ENCODE measurements at regions not wholly inside any gene's neighbourhood (a gene's known extent, or its start where the extent isn't known, plus 50 kb on each side); places are given as distances from the start of the nearest gene placed in this dataset.
"Not testable (repeated sequence)": the region's sequence is repeated elsewhere in the genome, so short reads cannot be mapped to it uniquely, and the experiment has no call there.

- H3K79me2 ChIP-seq (ENCODE audit: low read length), result no peaks in the 10 kb centered on the region
- H3K27ac ChIP-seq (ENCODE audit: low read length), result no peak overlapping the region
- no peaks in the 10 kb centered on the region for H3K27me3 ChIP-seq (ENCODE audit: low read length)
- H3K36me3 ChIP-seq (ENCODE audit: insufficient read depth, low read length), result no peaks in the 10 kb centered on the region
- H3K9me2 ChIP-seq (replicated peaks; ENCODE audit: insufficient read depth, low read length), result no peaks in the 10 kb centered on the region
- no peak overlapping the region for H3K9ac ChIP-seq (ENCODE audit: low read length)
- no peak for DNase-seq
- H4K20me1 ChIP-seq (ENCODE audit: insufficient read depth, low read depth, low read length), result no peaks in the 10 kb centered on the region
- no peak overlapping the region for H3K4me3 ChIP-seq (ENCODE audit: low read length)
- H2AFZ ChIP-seq (ENCODE audit: low read length), result no peak overlapping the region
- no peak overlapping the region for H3K4me2 ChIP-seq (ENCODE audit: low read depth, low read length, poor library complexity, severe bottlenecking)
- H3K9me3 ChIP-seq (ENCODE audit: low read length), result peaks cover 26% of the 10 kb centered on the region
- no peaks in the 10 kb centered on the region for H3K4me1 ChIP-seq (ENCODE audit: low read length)
These were observed 947.3 kb upstream of the TMEFF2 start for GRCh38 chr2:193141998-193142397.

DNA sequence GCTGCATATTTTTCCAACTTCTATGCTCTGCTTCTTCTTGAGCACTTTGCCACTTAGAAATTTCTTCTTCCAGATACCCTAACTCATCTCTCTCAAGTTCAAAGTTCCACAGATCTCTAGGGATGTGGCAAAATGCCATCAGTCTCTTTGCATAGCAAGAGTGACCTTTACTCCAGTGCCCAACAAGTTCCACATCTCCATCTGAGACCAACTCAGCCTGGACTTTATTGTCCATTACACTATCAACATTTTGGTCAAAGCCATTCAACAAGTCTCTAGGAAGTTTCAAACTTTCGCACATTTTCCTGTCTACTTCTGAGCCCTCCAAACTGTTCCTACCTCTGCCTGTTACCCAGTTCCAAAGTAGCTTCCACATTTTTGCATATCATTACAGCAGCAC lies 946.2 kb upstream of the TMEFF2 start:
- H3K36me3 ChIP-seq (ENCODE audit: insufficient read depth, low read length); DNase-seq; H3K4me1 ChIP-seq (ENCODE audit: low read length); H3K9ac ChIP-seq (ENCODE audit: low read length); H2AFZ ChIP-seq (ENCODE audit: low read length); H3K27me3 ChIP-seq (ENCODE audit: low read length); H3K27ac ChIP-seq (ENCODE audit: low read length); H3K4me2 ChIP-seq (ENCODE audit: low read depth, low read length, poor library complexity, severe bottlenecking); H3K9me2 ChIP-seq (replicated peaks; ENCODE audit: insufficient read depth, low read length); H4K20me1 ChIP-seq (ENCODE audit: insufficient read depth, low read depth, low read length); H3K4me3 ChIP-seq (ENCODE audit: low read length); H3K79me2 ChIP-seq (ENCODE audit: low read length): not testable (repeated sequence)
- peaks cover 23% of the 10 kb centered on the region for H3K9me3 ChIP-seq (ENCODE audit: low read length)

DNA sequence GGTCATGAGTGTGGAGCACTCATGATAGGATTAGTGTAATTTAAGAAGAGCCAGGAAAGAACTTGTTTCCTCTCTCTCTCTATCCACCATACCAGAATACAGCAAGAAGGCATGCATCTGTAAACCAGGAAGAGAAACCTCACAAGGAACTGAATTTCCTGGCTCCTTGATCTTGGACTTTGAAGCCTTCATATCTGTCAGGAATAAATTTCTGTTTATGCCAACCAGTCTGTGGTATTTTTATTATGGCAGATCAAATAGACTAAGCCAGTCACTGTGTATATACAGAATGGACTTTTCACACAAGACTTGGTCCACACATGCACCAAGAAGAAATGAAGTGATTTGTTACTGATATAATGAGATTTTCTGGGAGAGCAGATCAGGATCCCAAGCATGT lies 930.1 kb upstream of the TMEFF2 start:
- Histone ChIP-seq H3K9me3 (ENCODE audit: low read length) (peaks cover 30% of the 10 kb centered on the region), H2AFZ (ENCODE audit: low read length) (no peak overlapping the region), H3K4me3 (ENCODE audit: low read length) (no peak overlapping the region), H3K79me2 (ENCODE audit: low read length) (no peaks in the 10 kb centered on the region), H4K20me1 (ENCODE audit: insufficient read depth, low read depth, low read length) (no peaks in the 10 kb centered on the region), H3K27me3 (ENCODE audit: low read length) (no peaks in the 10 kb centered on the region), H3K9me2 (replicated peaks; ENCODE audit: insufficient read depth, low read length) (no peaks in the 10 kb centered on the region), H3K9ac (ENCODE audit: low read length) (no peak overlapping the region), H3K4me1 (ENCODE audit: low read length) (no peaks in the 10 kb centered on the region), H3K27ac (ENCODE audit: low read length) (no peak overlapping the region), H3K4me2 (ENCODE audit: low read depth, low read length, poor library complexity, severe bottlenecking) (no peak overlapping the region), H3K36me3 (ENCODE audit: insufficient read depth, low read length) (no peaks in the 10 kb centered on the region)
- no peak for DNase-seq

- Histone ChIP-seq H3K9me3 (ENCODE audit: low read length) (peaks cover 9% of the 10 kb centered on the region; the same call in 1 of the 2 replicates), H3K79me2 (ENCODE audit: low read length) (no peaks in the 10 kb centered on the region), H3K4me2 (ENCODE audit: low read depth, low read length, poor library complexity, severe bottlenecking) (no peak overlapping the region), H3K4me1 (ENCODE audit: low read length) (no peaks in the 10 kb centered on the region), H3K4me3 (ENCODE audit: low read length) (no peak overlapping the region), H3K9ac (ENCODE audit: low read length) (no peak overlapping the region), H3K27ac (ENCODE audit: low read length) (no peak overlapping the region), H4K20me1 (ENCODE audit: insufficient read depth, low read depth, low read length) (no peaks in the 10 kb centered on the region), H3K27me3 (ENCODE audit: low read length) (no peaks in the 10 kb centered on the region), H3K9me2 (replicated peaks; ENCODE audit: insufficient read depth, low read length) (no peaks in the 10 kb centered on the region), H3K36me3 (ENCODE audit: insufficient read depth, low read length) (no peaks in the 10 kb centered on the region), H2AFZ (ENCODE audit: low read length) (no peak overlapping the region)
- DNase-seq, result no peak
These were observed 920.1 kb upstream of the TMEFF2 start for GRCh38 chr2:193114827-193115226.

DNA sequence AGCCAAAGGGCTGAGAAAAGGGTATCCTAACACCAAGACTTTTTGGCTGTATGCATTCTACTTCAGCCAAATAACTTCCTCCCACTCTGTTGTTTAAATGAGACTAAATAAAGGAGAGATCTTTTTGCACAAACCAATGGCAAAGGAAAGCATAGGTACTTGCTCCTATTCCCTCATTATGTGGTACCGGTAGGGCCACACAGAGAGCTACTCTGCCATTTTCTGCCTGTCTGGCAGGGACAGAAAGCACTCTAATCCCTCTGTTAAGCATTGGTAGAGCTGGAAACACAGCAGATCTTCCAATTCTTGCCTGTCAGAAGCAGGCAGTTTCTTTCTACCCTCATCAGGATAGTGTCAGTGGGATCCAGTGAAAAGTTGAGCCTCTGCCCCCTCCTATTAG lies 918.3 kb upstream of the TMEFF2 start:
- Histone ChIP-seq H3K4me1 (ENCODE audit: low read length) (no peaks in the 10 kb centered on the region), H3K27me3 (ENCODE audit: low read length) (no peaks in the 10 kb centered on the region), H3K9me2 (replicated peaks; ENCODE audit: insufficient read depth, low read length) (no peaks in the 10 kb centered on the region)

DNA sequence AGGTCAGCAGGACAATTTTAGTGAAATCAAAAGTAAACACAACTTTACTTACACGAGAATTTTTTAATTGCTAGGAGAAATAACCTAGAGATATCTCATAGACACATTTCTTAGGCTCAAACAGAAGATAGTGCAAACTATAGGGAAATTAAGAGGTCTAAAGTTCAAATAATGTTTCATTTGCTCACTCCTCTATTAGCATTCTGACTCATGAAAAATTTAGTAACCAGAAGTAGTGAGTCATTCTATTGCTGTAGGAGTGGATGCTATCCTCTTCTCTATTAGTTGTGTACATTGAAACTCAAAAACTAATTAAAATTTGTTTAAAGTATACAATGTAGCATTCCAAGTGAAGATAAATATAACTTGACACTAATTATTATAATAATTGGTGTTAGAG lies 908.3 kb upstream of the TMEFF2 start:
- no peaks in the 10 kb centered on the region for H4K20me1 ChIP-seq (ENCODE audit: insufficient read depth, low read depth, low read length)
- H3K79me2 ChIP-seq (ENCODE audit: low read length), result no peaks in the 10 kb centered on the region
- no peaks in the 10 kb centered on the region for H3K9me2 ChIP-seq (replicated peaks; ENCODE audit: insufficient read depth, low read length)
- no peak overlapping the region for H3K4me2 ChIP-seq (ENCODE audit: low read depth, low read length, poor library complexity, severe bottlenecking)
- H3K4me1 ChIP-seq (ENCODE audit: low read length), result no peaks in the 10 kb centered on the region
- no peak overlapping the region for H3K27ac ChIP-seq (ENCODE audit: low read length)
- no peaks in the 10 kb centered on the region for H3K27me3 ChIP-seq (ENCODE audit: low read length)
- no peak for DNase-seq
- H2AFZ ChIP-seq (ENCODE audit: low read length), result no peak overlapping the region
- H3K4me3 ChIP-seq (ENCODE audit: low read length), result no peak overlapping the region
- H3K9me3 ChIP-seq (ENCODE audit: low read length), result peaks cover 28% of the 10 kb centered on the region
- no peaks in the 10 kb centered on the region for H3K36me3 ChIP-seq (ENCODE audit: insufficient read depth, low read length)
- no peak overlapping the region for H3K9ac ChIP-seq (ENCODE audit: low read length)

More for the DNA sequence above, 918.3 kb upstream of the TMEFF2 start:
- no peak overlapping the region for H3K4me3 ChIP-seq (ENCODE audit: low read length)
- no peaks in the 10 kb centered on the region for H3K36me3 ChIP-seq (ENCODE audit: insufficient read depth, low read length)
- no peak overlapping the region for H3K4me2 ChIP-seq (ENCODE audit: low read depth, low read length, poor library complexity, severe bottlenecking)
- H3K9ac ChIP-seq (ENCODE audit: low read length), result no peak overlapping the region
- H3K9me3 ChIP-seq (ENCODE audit: low read length), result peaks cover 6% of the 10 kb centered on the region; the same call in 1 of the 2 replicates
- H4K20me1 ChIP-seq (ENCODE audit: insufficient read depth, low read depth, low read length), result no peaks in the 10 kb centered on the region
- DNase-seq, result no peak
- H3K27ac ChIP-seq (ENCODE audit: low read length), result no peak overlapping the region
- H2AFZ ChIP-seq (ENCODE audit: low read length), result no peak overlapping the region
- no peaks in the 10 kb centered on the region for H3K79me2 ChIP-seq (ENCODE audit: low read length)

- no peaks in the 10 kb centered on the region for H3K4me1 ChIP-seq (ENCODE audit: low read length)
- no peak for DNase-seq
- no peaks in the 10 kb centered on the region for H3K79me2 ChIP-seq (ENCODE audit: low read length)
- no peaks in the 10 kb centered on the region for H3K36me3 ChIP-seq (ENCODE audit: insufficient read depth, low read length)
- no peak overlapping the region for H3K9ac ChIP-seq (ENCODE audit: low read length)
- no peak overlapping the region for H2AFZ ChIP-seq (ENCODE audit: low read length)
- no peaks in the 10 kb centered on the region for H3K9me2 ChIP-seq (replicated peaks; ENCODE audit: insufficient read depth, low read length)
- no peaks in the 10 kb centered on the region for H3K27me3 ChIP-seq (ENCODE audit: low read length)
- H3K4me2 ChIP-seq (ENCODE audit: low read depth, low read length, poor library complexity, severe bottlenecking), result no peak overlapping the region
- H4K20me1 ChIP-seq (ENCODE audit: insufficient read depth, low read depth, low read length), result no peaks in the 10 kb centered on the region
- H3K4me3 ChIP-seq (ENCODE audit: low read length), result no peak overlapping the region
- H3K27ac ChIP-seq (ENCODE audit: low read length), result no peak overlapping the region
- peaks cover 29% of the 10 kb centered on the region for H3K9me3 ChIP-seq (ENCODE audit: low read length)
These were observed 906.9 kb upstream of the TMEFF2 start for GRCh38 chr2:193101591-193101990.

DNA sequence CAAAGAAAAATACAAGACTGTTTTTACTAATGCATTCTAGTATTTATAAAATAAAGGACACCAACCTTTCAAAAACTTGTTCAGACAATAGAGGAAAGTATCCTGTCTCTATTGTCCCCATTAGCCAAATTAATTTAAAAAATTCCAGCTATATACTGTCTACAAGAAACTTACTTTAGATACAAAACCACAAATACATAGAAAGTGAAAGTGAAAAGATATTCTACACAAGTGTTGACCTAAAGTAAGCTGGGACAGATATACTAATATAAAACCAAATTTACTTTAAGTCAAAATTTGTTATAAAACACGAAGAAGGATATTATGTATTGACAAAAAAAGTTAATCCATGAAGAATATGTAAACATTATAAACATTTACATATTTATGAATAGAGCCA lies 893.3 kb upstream of the TMEFF2 start:
- no peak overlapping the region for H3K4me3 ChIP-seq (ENCODE audit: low read length)

DNA sequence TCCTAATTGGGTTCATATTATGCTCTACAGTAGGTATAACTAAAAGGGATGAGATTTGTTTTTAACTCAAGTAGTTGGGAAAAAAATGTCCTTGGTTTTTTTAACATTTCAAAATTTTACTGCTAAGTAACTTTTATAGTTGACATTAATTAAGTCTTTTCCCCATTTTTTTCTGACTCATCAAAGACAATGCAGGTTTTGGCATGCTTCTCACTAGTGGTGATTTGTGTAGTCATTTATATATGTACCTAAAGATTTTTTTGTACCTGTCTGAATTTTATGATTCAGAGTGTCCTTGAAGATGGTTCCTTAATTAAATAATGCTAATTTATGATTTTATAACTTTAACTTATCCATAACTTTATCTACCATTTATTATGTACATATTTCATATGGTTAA lies 882.3 kb upstream of the TMEFF2 start:
- no peak for DNase-seq
- Histone ChIP-seq H3K36me3 (ENCODE audit: insufficient read depth, low read length) (no peaks in the 10 kb centered on the region), H3K79me2 (ENCODE audit: low read length) (no peaks in the 10 kb centered on the region), H3K4me2 (ENCODE audit: low read depth, low read length, poor library complexity, severe bottlenecking) (no peak overlapping the region), H3K27ac (ENCODE audit: low read length) (no peak overlapping the region), H3K9me3 (ENCODE audit: low read length) (peaks cover 13% of the 10 kb centered on the region), H3K9ac (ENCODE audit: low read length) (no peak overlapping the region), H3K27me3 (ENCODE audit: low read length) (no peaks in the 10 kb centered on the region), H3K4me1 (ENCODE audit: low read length) (no peaks in the 10 kb centered on the region), H2AFZ (ENCODE audit: low read length) (no peak overlapping the region), H4K20me1 (ENCODE audit: insufficient read depth, low read depth, low read length) (no peaks in the 10 kb centered on the region), H3K9me2 (replicated peaks; ENCODE audit: insufficient read depth, low read length) (no peaks in the 10 kb centered on the region), H3K4me3 (ENCODE audit: low read length) (no peak overlapping the region)

More for the DNA sequence above, 893.3 kb upstream of the TMEFF2 start:
- H3K9me2 ChIP-seq (replicated peaks; ENCODE audit: insufficient read depth, low read length), result no peaks in the 10 kb centered on the region; the same call in 1 of the 2 replicates
- H3K4me1 ChIP-seq (ENCODE audit: low read length), result no peaks in the 10 kb centered on the region
- no peak overlapping the region for H3K9ac ChIP-seq (ENCODE audit: low read length)
- no peak for DNase-seq
- H2AFZ ChIP-seq (ENCODE audit: low read length), result no peak overlapping the region
- H3K27me3 ChIP-seq (ENCODE audit: low read length), result no peaks in the 10 kb centered on the region
- H3K36me3 ChIP-seq (ENCODE audit: insufficient read depth, low read length), result no peaks in the 10 kb centered on the region
- H4K20me1 ChIP-seq (ENCODE audit: insufficient read depth, low read depth, low read length), result no peaks in the 10 kb centered on the region
- no peaks in the 10 kb centered on the region for H3K79me2 ChIP-seq (ENCODE audit: low read length)
- peaks cover 16% of the 10 kb centered on the region for H3K9me3 ChIP-seq (ENCODE audit: low read length)
- no peak overlapping the region for H3K27ac ChIP-seq (ENCODE audit: low read length)
- no peak overlapping the region for H3K4me2 ChIP-seq (ENCODE audit: low read depth, low read length, poor library complexity, severe bottlenecking)

Measured in Karpas-422 (cell line).